Adrenal gland (tissue), 9 donors: ENCODE measurements at regions not wholly inside any gene's neighbourhood (a gene's known extent, or its start where the extent isn't known, plus 50 kb on each side); places are given as distances from the start of the nearest gene placed in this dataset.
"Not testable (repeated sequence)": the region's sequence is repeated elsewhere in the genome, so short reads cannot be mapped to it uniquely, and the experiment has no call there.

Experiments used
- DNase-seq, 7 donors: peaks; one replicate each; pipeline ENCODE4 v3.0.0-alpha.2; 2019 to 2020
- H3K27ac ChIP-seq, 5 donors: fragments of 200-600 bp; sonication (generic) in 4 of 5; 1 replicate in 3 of 5; 2 replicates in 2 of 5; pipeline versions ENCODE4 v1.5.1 to v1.8.0; 2016 to 2020; ENCODE audit warnings: mild to moderate bottlenecking in 1 of 5
- H3K27me3 ChIP-seq: fragments of 200-600 bp; 2 replicates; pipeline ENCODE4 v1.8.0; 2021
- H3K36me3 ChIP-seq, 2 donors: fragments of 200-600 bp; replicated peaks in 1 of 2; 1 replicate in 1 of 2; 2 replicates in 1 of 2; pipeline versions ENCODE4 v1.5.1 to v1.8.0; 2018 to 2022
- H3K4me1 ChIP-seq, 2 donors: fragments of 200-600 bp; replicated peaks in 1 of 2; 1 replicate in 1 of 2; 2 replicates in 1 of 2; pipeline versions ENCODE4 v1.5.1 to v1.8.0; 2018 to 2021
- H3K4me3 ChIP-seq, 4 donors: fragments of 200-600 bp; sonication (generic) in 3 of 4; one replicate each; pipeline ENCODE4 v1.5.1; 2016 to 2018
- H3K9me3 ChIP-seq, 3 donors: fragments of 200-600 bp; sonication (generic) in 1 of 3; replicated peaks in 1 of 3; 1 replicate in 2 of 3; 2 replicates in 1 of 3; pipeline versions ENCODE4 v1.5.1 to v1.8.0; 2016 to 2021
- CTCF ChIP-seq, 6 experiments: fragments of 450-650 bp in 4 of 6; fragments of 200-600 bp in 2 of 6; sonication (generic) in 1 of 6; IDR thresholded peaks; 1 replicate in 5 of 6; 2 replicates in 1 of 6; pipeline versions ENCODE4 v1.5.1 to v1.8.0; 2016 to 2021; ENCODE audit warnings: antibody characterized with exemption in 6 of 6, mild to moderate bottlenecking in 2 of 6, moderate library complexity in 1 of 6
- POLR2A ChIP-seq, 2 donors: fragments of 450-650 bp; IDR thresholded peaks; one replicate each; pipeline ENCODE4 v1.6.1; 2017; ENCODE audit warnings: antibody characterized with exemption in 2 of 2, mild to moderate bottlenecking in 2 of 2, moderate library complexity in 1 of 2
- WGBS, 4 donors: extraction: QIAGEN DNeasy Blood & Tissue Kit in 2 of 4; methylation state at CpG; one replicate each; pipeline versions ENCODE4 v1.1.5 to v1.1.7; 2013 to 2017; 5-methylcytosine and 5-hydroxymethylcytosine counted together
- intact Hi-C, 2 donors: fragments of 100-400 bp; cut with DNase I; formaldehyde crosslinking; loops; one replicate each; pipeline versions ENCODE4 v1.14.1 to v1.15.0; 2022 to 2023
- donor health status: healthy with polysubstance abuse.
- donor health status: Bipolar disorder and iron deficiency.
- donor health status: DM: yes; HTN: yes; CAD: no.
- donor health status: DM: no; HTN: no; CAD: no.
- donor health status: DM: no; HTN: no; CAD: no.

- intact Hi-C loops: no loop called here
- Histone ChIP-seq H3K27ac (no peak overlapping the region), H3K4me1 (no peaks in the 10 kb centered on the region), H3K9me3 (no peaks in the 10 kb centered on the region), H3K4me3 (no peak overlapping the region), H3K36me3 (no peaks in the 10 kb centered on the region), H3K27me3 (no peaks in the 10 kb centered on the region)
- DNase-seq: no peak
- no peak for TF ChIP-seq CTCF (IDR thresholded peaks at IDR 0.05)
- TF ChIP-seq POLR2A (IDR thresholded peaks at IDR 0.05): no peak
- 42 to 58% (median 51%) methylated on average over 4 of the region's 4 CpGs for WGBS, 4 donors
These were observed 432.1 kb upstream of the RGMB start for GRCh38 chr5:98341038-98342032.

- H3K4me3 ChIP-seq, H3K27ac ChIP-seq, H3K27me3 ChIP-seq, DNase-seq, H3K4me1 ChIP-seq, intact Hi-C loops, H3K9me3 ChIP-seq, H3K36me3 ChIP-seq: not testable (repeated sequence)
- 89 to 94% (median 92%) methylated on average over 18 to 22 of the region's 22 CpGs for WGBS, 4 donors
These were observed 430.4 kb upstream of the RGMB start for GRCh38 chr5:98342958-98343660.

GRCh38 chr5:98349251-98349989 is 424.0 kb upstream of the RGMB start:
- no peak for DNase-seq
- Histone ChIP-seq H3K4me3 (no peak overlapping the region), H3K27ac (no peak overlapping the region), H3K36me3 (no peaks in the 10 kb centered on the region), H3K27me3 (no peaks in the 10 kb centered on the region), H3K4me1 (no peaks in the 10 kb centered on the region), H3K9me3 (no peaks in the 10 kb centered on the region)
- 76 to 87% (median 84%) methylated on average over 6 of the region's 6 CpGs for WGBS, 4 donors
- TF ChIP-seq CTCF (IDR thresholded peaks at IDR 0.05) (peak in 1 of 6 experiments; percentile 4), POLR2A (IDR thresholded peaks at IDR 0.05) (no peak)
- intact Hi-C loops: no loop called here

- H3K27ac ChIP-seq: no peak overlapping the region
- H3K36me3 ChIP-seq: no peaks in the 10 kb centered on the region
- DNase-seq: no peak
- intact Hi-C loops: no loop called here
- H3K9me3 ChIP-seq: no peaks in the 10 kb centered on the region
- TF ChIP-seq POLR2A (IDR thresholded peaks at IDR 0.05) (no peak), CTCF (IDR thresholded peaks at IDR 0.05) (no peak)
- H3K4me1 ChIP-seq: no peaks in the 10 kb centered on the region
- H3K4me3 ChIP-seq: no peak overlapping the region
- no peaks in the 10 kb centered on the region for H3K27me3 ChIP-seq
- 78 to 96% (median 85%) methylated on average over 1 of the region's 1 CpG for WGBS, 4 donors
These were observed 423.5 kb upstream of the RGMB start for GRCh38 chr5:98349990-98350365.
